OCI-LY1 (cell line): ENCODE measurements at regions not wholly inside any gene's neighbourhood (a gene's known extent, or its start where the extent isn't known, plus 50 kb on each side); places are given as distances from the start of the nearest gene placed in this dataset.

Experiments
- H2AFZ ChIP-seq: fragments of 200-600 bp; sonication (generic), shearing (Covaris generic); 2 replicates; pipeline ENCODE4 v1.6.0; 2014; ENCODE audit warnings: antibody characterized with exemption, mild to moderate bottlenecking, low read length
- H3F3A ChIP-seq: fragments of 200-600 bp; sonication (generic), shearing (Covaris generic); 2 replicates; pipeline ENCODE4 v1.6.0; 2014; ENCODE audit warnings: mild to moderate bottlenecking, antibody characterized with exemption, low read length, moderate library complexity; ENCODE audit not compliant: insufficient read depth
- H3K27ac ChIP-seq: fragments of 200-600 bp; sonication (generic); 2 replicates; pipeline ENCODE4 v1.5.1; 2014; ENCODE audit warnings: low read length, mixed run types, mild to moderate bottlenecking, low read depth; ENCODE audit not compliant: poor library complexity, severe bottlenecking
- H3K27me3 ChIP-seq: fragments of 200-600 bp; sonication (generic); 2 replicates; pipeline ENCODE4 v1.6.0; 2014; ENCODE audit warnings: antibody characterized with exemption, mild to moderate bottlenecking, low read length, moderate library complexity; ENCODE audit not compliant: insufficient read depth
- H3K36me3 ChIP-seq: fragments of 200-600 bp; sonication (generic); 2 replicates; pipeline ENCODE4 v1.6.1; 2014; ENCODE audit warnings: mild to moderate bottlenecking, antibody characterized with exemption, low read length, moderate library complexity, mixed read lengths; ENCODE audit not compliant: insufficient read depth
- H3K4me1 ChIP-seq: fragments of 200-600 bp; sonication (generic); 2 replicates; pipeline ENCODE4 v1.5.1; 2014; ENCODE audit warnings: mild to moderate bottlenecking, low read length, moderate library complexity; ENCODE audit not compliant: insufficient read depth, severe bottlenecking
- H3K4me2 ChIP-seq: fragments of 200-600 bp; sonication (generic), shearing (Covaris generic); 2 replicates; pipeline ENCODE4 v1.6.1; 2014; ENCODE audit warnings: low read length
- H3K4me3 ChIP-seq: fragments of 200-600 bp; sonication (generic); 2 replicates; pipeline ENCODE4 v1.5.1; 2014; ENCODE audit warnings: low read length, low read depth, mild to moderate bottlenecking, mixed read lengths; ENCODE audit not compliant: poor library complexity, severe bottlenecking
- H3K79me2 ChIP-seq: fragments of 200-600 bp; shearing (Covaris generic); 2 replicates; pipeline ENCODE4 v1.6.1; 2016; ENCODE audit warnings: mixed run types, low read length, mixed read lengths; ENCODE audit not compliant: insufficient read depth
- H3K9ac ChIP-seq: fragments of 200-600 bp; sonication (generic), shearing (Covaris generic); 2 replicates; pipeline ENCODE4 v1.6.1; 2014; ENCODE audit warnings: mild to moderate bottlenecking, low read length, mixed read lengths
- H3K9me2 ChIP-seq: fragments of 200-600 bp; sonication (generic), shearing (Covaris generic); 2 replicates; pipeline ENCODE4 v1.6.1; 2014; ENCODE audit warnings: low read depth, mild to moderate bottlenecking, low read length, mixed read lengths
- H3K9me3 ChIP-seq: fragments of 200-600 bp; shearing (Covaris generic); 2 replicates; pipeline ENCODE4 v1.6.1; 2014; ENCODE audit warnings: low read length, mixed read lengths
- H4K20me1 ChIP-seq: fragments of 200-600 bp; sonication (generic), shearing (Covaris generic); 2 replicates; pipeline ENCODE4 v1.6.0; 2016; ENCODE audit warnings: mild to moderate bottlenecking, low read length; ENCODE audit not compliant: insufficient read depth
- CTCF ChIP-seq: fragments of 200-600 bp; sonication (generic), shearing (Covaris generic); IDR thresholded peaks from 2 replicates; pipeline ENCODE4 v1.5.1; 2017; ENCODE audit warnings: mild to moderate bottlenecking, antibody characterized with exemption, low read length, moderate library complexity, mixed read lengths
- EZH2 ChIP-seq: fragments of 200-600 bp; sonication (generic), shearing (Covaris generic); IDR thresholded peaks from 2 replicates; pipeline ENCODE4 v1.8.0; 2017; ENCODE audit warnings: borderline replicate concordance, mixed run types, mild to moderate bottlenecking, antibody characterized with exemption, low read length, moderate library complexity, mixed read lengths

- no peaks in the 10 kb centered on the region for H3K36me3 ChIP-seq
- no peaks in the 10 kb centered on the region for H3K27me3 ChIP-seq
- TF ChIP-seq CTCF (no peak), EZH2 (no peak)
- no peaks in the 10 kb centered on the region for H3F3A ChIP-seq
- H3K79me2 ChIP-seq = no peaks in the 10 kb centered on the region
- H3K9ac ChIP-seq = no peak overlapping the region
- H3K4me2 ChIP-seq = no peak overlapping the region
- H3K27ac ChIP-seq = no peak overlapping the region
- H3K9me2 ChIP-seq = no peaks in the 10 kb centered on the region
- H3K4me1 ChIP-seq = no peaks in the 10 kb centered on the region
- no peak overlapping the region for H2AFZ ChIP-seq
- no peaks in the 10 kb centered on the region for H3K9me3 ChIP-seq
- H4K20me1 ChIP-seq = no peaks in the 10 kb centered on the region
- no peak overlapping the region for H3K4me3 ChIP-seq
Measured at GRCh38 chr2:34567128-34567527, 968.0 kb upstream of the FAM98A start.

GRCh38 chr2:34552337-34552736 lies 953.2 kb upstream of the FAM98A start:
- no peak overlapping the region for H3K9ac ChIP-seq
- H3K36me3 ChIP-seq = no peaks in the 10 kb centered on the region
- no peak overlapping the region for H3K4me3 ChIP-seq
- H2AFZ ChIP-seq = no peak overlapping the region
- H3K4me1 ChIP-seq = no peaks in the 10 kb centered on the region
- H3K9me3 ChIP-seq = no peaks in the 10 kb centered on the region
- H3F3A ChIP-seq = no peaks in the 10 kb centered on the region
- no peaks in the 10 kb centered on the region for H4K20me1 ChIP-seq
- H3K27ac ChIP-seq = no peak overlapping the region
- no peaks in the 10 kb centered on the region for H3K9me2 ChIP-seq
- H3K79me2 ChIP-seq = no peaks in the 10 kb centered on the region
- H3K27me3 ChIP-seq = no peaks in the 10 kb centered on the region
- no peak for TF ChIP-seq EZH2
- no peak for TF ChIP-seq CTCF
- H3K4me2 ChIP-seq = no peak overlapping the region

GRCh38 chr2:34549710-34550345 lies 950.7 kb upstream of the FAM98A start:
- no peak overlapping the region for H3K9ac ChIP-seq
- H3K4me2 ChIP-seq = no peak overlapping the region
- no peaks in the 10 kb centered on the region for H3K27me3 ChIP-seq
- no peaks in the 10 kb centered on the region for H3K9me3 ChIP-seq
- no peak overlapping the region for H3K27ac ChIP-seq
- H3K4me3 ChIP-seq = no peak overlapping the region
- H2AFZ ChIP-seq = no peak overlapping the region
- no peak for TF ChIP-seq EZH2
- no peak for TF ChIP-seq CTCF
- no peaks in the 10 kb centered on the region for H4K20me1 ChIP-seq
- H3K79me2 ChIP-seq = no peaks in the 10 kb centered on the region
- no peaks in the 10 kb centered on the region for H3F3A ChIP-seq
- H3K4me1 ChIP-seq = no peaks in the 10 kb centered on the region
- H3K9me2 ChIP-seq = no peaks in the 10 kb centered on the region
- no peaks in the 10 kb centered on the region for H3K36me3 ChIP-seq
